ENCODE measurements at regions not wholly inside any gene's neighbourhood (a gene's known extent, or its start where the extent isn't known, plus 50 kb on each side); places are given as distances from the start of the nearest gene placed in this dataset.

DNA sequence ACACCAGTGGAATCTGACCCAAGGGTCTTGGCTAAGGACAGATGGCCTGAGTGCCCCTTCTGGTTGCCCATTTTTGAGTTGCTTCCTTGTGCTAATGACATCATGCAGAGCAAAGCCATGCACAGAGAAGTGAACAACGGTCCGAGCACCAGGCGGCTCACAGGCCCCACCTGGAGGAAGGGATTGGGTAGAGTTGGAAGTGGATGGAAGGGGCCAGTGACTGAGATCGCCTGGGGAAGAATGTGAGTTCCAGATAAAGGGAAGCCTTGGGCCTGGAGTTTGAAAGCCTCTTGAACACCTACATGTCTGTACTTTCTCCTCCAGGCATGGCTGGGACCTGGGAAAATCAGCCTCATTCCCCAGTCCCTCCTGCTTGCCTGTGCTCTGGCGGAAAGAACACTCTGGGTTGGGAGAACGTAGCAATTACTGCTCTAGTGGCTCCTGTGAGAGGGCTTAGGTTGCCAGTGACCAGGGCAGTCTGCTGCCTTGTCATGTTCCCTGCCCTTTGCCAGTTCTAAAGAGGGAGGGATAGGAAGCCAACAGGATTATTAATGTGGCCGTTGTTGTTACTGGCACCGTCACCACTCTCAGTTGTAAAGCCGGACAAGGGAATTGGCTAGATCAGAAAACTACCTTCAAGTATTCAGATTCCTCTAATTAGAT is 62.5 kb upstream of the PTPN3 start:
- Histone ChIP-seq H3K18ac (ENCODE audit: extremely low read depth, low read length) (no peak overlapping the region), H3K4me3 (ENCODE audit: extremely low read depth in 1 of 4, insufficient read depth in 2 of 4, low read depth in 3 of 4, low read length in 4 of 4) (no peak overlapping the region), H3K4me1 (replicated peaks in 1 of 4; ENCODE audit: control insufficient read depth in 3 of 4, insufficient read depth in 4 of 4, low read length in 3 of 4) (peaks cover 2 to 8% (median 5%) of the 10 kb centered on the region in 4 experiments; a peak in 6 of 7 replicates), H3K23me2 (ENCODE audit: low read depth, low read length) (no peaks in the 10 kb centered on the region), H2BK120ac (replicated peaks; ENCODE audit: low read depth, low read length) (no peak overlapping the region), H3K36me3 (ENCODE audit: control insufficient read depth in 2 of 4, insufficient read depth in 4 of 4, low read length in 3 of 4) (no peaks in the 10 kb centered on the region), H2BK20ac (ENCODE audit: low read length) (no peak overlapping the region), H3K79me1 (ENCODE audit: low read depth, low read length) (no peaks in the 10 kb centered on the region), H4K91ac (replicated peaks; ENCODE audit: insufficient read length, low read length) (no peak overlapping the region), H2BK15ac (ENCODE audit: low read length) (no peak overlapping the region), H2BK12ac (ENCODE audit: low read depth, low read length) (peak overlapping the region; percentile 12; the same call in 1 of the 2 replicates), H2AK5ac (ENCODE audit: low read depth, low read length) (no peak overlapping the region), H4K5ac (ENCODE audit: insufficient read length, low read depth, low read length) (no peak overlapping the region), H3K27ac (ENCODE audit: low read depth, low read length) (no peak overlapping the region), H3K23ac (ENCODE audit: insufficient read length) (no peak overlapping the region), H3K27me3 (replicated peaks in 1 of 4; ENCODE audit: control insufficient read depth in 3 of 4, extremely low read depth in 1 of 4, insufficient read depth in 3 of 4, low read length in 3 of 4) (no peaks in the 10 kb centered on the region; a peak in 1 of 7 replicates), H3K14ac (ENCODE audit: insufficient read length) (no peak overlapping the region), H3K4ac (replicated peaks; ENCODE audit: insufficient read length, low read depth, low read length) (no peak overlapping the region), H3K56ac (replicated peaks; ENCODE audit: insufficient read length, low read depth, low read length) (no peak overlapping the region), H2BK5ac (ENCODE audit: low read depth, low read length) (no peak overlapping the region), H4K8ac (ENCODE audit: extremely low read depth, insufficient read depth, low read length) (peak overlapping the region; percentile 91), H2AFZ (ENCODE audit: low read length) (peak overlapping the region; percentile 99), H3K79me2 (ENCODE audit: control insufficient read depth in 1 of 2, insufficient read depth in 2 of 2, low read length in 2 of 2) (no peaks in the 10 kb centered on the region), H3K4me2 (ENCODE audit: insufficient read depth in 1 of 2, low read depth in 2 of 2, low read length in 2 of 2) (no peak overlapping the region), H4K20me1 (replicated peaks in 1 of 2; ENCODE audit: control insufficient read depth in 1 of 2, insufficient read depth in 2 of 2, low read length in 2 of 2) (no peaks in the 10 kb centered on the region), H3K9me3 (ENCODE audit: insufficient read depth in 2 of 2, low read depth in 1 of 2, low read length in 1 of 2) (no peaks in the 10 kb centered on the region), H3K9ac (replicated peaks in 1 of 4; ENCODE audit: extremely low read depth in 1 of 4, low read depth in 3 of 4, low read length in 3 of 4) (no peak overlapping the region)
- CTCF ChIA-PET (ENCODE audit: partially characterized antibody) = interaction anchor here (0.9 to 1.2 kb wide), 4 partner anchors 14 to 120 kb away, joined by 3 to 7 read pairs (median 4); no protein-coding TSS in a partner anchor
- DNase-seq (ENCODE audit: low read depth in 1 of 2, low spot score in 2 of 2) (peak in 1 of 2 experiments; percentile 59), FAIRE-seq (peak; percentile 82)
- POLR2A ChIA-PET (ENCODE audit: partially characterized antibody) = no interaction called here
- 73% methylated on average over 9 of the region's 9 CpGs; no CpG with 5 or more reads in 1 of the 2 experiments for WGBS, 2 experiments (ENCODE audit: extremely low coverage in 1 of 2, insufficient coverage in 1 of 2, insufficient read length in 1 of 2, insufficient replicate concordance in 2 of 2, low coverage in 1 of 2, low lambda C conversion rate in 2 of 2, missing lambda C conversion rate in 1 of 2)
- TF ChIP-seq HDAC6 (IDR thresholded peaks at IDR 0.05; ENCODE audit: low read depth, low read length) (no peak), YY1 (IDR thresholded peaks at IDR 0.05; ENCODE audit: low read depth, low read length) (no peak), BRCA1 (IDR thresholded peaks at IDR 0.05; ENCODE audit: low read depth, low read length) (no peak), RFX5 (IDR thresholded peaks at IDR 0.05; ENCODE audit: borderline replicate concordance, low read depth, low read length) (no peak), POU5F1 (IDR thresholded peaks at IDR 0.05; ENCODE audit: low read depth, low read length) (no peak), RAD21 (IDR thresholded peaks at IDR 0.05 in 1 of 2, conservative IDR thresholded peaks at IDR 0.05 in 1 of 2; ENCODE audit: low read depth in 2 of 2, low read length in 2 of 2) (peak; percentile 62 to 66), PHF8 (conservative IDR thresholded peaks at IDR 0.05; ENCODE audit: low read depth, low read length) (no peak), SIN3A (conservative IDR thresholded peaks at IDR 0.05 in 1 of 2, IDR thresholded peaks at IDR 0.05 in 1 of 2; ENCODE audit: low read depth in 1 of 2, low read length in 2 of 2) (no peak), CTBP2 (IDR thresholded peaks at IDR 0.05; ENCODE audit: borderline replicate concordance, insufficient read depth, insufficient read length, low read length) (no peak)
- TF ChIP-seq, protein P1, sequence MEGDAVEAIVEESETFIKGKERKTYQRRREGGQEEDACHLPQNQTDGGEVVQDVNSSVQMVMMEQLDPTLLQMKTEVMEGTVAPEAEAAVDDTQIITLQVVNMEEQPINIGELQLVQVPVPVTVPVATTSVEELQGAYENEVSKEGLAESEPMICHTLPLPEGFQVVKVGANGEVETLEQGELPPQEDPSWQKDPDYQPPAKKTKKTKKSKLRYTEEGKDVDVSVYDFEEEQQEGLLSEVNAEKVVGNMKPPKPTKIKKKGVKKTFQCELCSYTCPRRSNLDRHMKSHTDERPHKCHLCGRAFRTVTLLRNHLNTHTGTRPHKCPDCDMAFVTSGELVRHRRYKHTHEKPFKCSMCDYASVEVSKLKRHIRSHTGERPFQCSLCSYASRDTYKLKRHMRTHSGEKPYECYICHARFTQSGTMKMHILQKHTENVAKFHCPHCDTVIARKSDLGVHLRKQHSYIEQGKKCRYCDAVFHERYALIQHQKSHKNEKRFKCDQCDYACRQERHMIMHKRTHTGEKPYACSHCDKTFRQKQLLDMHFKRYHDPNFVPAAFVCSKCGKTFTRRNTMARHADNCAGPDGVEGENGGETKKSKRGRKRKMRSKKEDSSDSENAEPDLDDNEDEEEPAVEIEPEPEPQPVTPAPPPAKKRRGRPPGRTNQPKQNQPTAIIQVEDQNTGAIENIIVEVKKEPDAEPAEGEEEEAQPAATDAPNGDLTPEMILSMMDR (IDR thresholded peaks at IDR 0.05; ENCODE audit: control extremely low read depth in 1 of 3, insufficient read depth in 1 of 3, low read depth in 1 of 3, low read length in 3 of 3) = peak; percentile 50 to 70 (median 68)
